GM21576 (cell line): ENCODE measurements at regions not wholly inside any gene's neighbourhood (a gene's known extent, or its start where the extent isn't known, plus 50 kb on each side); places are given as distances from the start of the nearest gene placed in this dataset.

Experiments used
- ATAC-seq: cut with Tn5 transposase; IDR thresholded peaks from one replicate; pipeline ENCODE4 v1.9.1; 2021; ENCODE audit warnings: mild to moderate bottlenecking, moderate library complexity; ENCODE audit not compliant: unreplicated experiment

DNA sequence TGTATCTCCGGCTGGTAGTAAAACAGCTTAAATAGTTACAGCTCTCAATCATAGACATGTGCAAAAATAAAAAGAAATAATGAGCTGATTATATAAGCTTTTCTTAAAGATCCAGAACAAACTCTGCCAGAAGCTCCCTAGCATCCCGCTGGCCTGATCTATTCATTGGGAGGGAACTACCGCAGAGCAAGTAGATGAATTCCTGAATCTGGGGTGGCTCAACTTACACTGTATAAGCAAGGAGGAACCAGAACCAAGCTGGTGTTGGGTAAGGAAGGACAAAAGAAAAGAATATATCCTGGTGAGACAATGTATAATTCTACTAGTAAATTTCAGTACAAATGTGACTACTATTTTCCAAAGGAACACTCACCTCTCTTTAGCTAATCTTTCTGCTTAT is 1122.2 kb downstream of the OLFM4 start:
- no peak for ATAC-seq

DNA sequence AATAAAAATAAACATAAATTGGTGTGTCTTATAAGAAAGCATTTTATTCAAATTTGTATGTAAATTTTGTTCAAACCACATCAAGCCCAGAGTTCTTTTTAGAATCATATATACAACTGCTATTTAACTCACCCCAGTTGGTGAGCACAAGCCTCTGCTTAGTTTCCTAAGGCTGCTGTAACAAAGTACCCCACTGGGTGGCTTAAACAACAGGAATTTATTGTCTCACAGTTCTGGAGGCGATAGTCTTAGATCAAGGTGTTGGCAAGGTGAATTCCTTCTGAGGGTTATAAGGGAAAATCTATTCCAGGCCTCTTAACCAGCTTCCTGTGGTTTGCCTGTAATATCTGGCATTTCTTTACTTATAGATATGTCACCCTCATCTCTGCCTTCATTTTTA is 1133.5 kb downstream of the OLFM4 start:
- ATAC-seq: no peak

DNA sequence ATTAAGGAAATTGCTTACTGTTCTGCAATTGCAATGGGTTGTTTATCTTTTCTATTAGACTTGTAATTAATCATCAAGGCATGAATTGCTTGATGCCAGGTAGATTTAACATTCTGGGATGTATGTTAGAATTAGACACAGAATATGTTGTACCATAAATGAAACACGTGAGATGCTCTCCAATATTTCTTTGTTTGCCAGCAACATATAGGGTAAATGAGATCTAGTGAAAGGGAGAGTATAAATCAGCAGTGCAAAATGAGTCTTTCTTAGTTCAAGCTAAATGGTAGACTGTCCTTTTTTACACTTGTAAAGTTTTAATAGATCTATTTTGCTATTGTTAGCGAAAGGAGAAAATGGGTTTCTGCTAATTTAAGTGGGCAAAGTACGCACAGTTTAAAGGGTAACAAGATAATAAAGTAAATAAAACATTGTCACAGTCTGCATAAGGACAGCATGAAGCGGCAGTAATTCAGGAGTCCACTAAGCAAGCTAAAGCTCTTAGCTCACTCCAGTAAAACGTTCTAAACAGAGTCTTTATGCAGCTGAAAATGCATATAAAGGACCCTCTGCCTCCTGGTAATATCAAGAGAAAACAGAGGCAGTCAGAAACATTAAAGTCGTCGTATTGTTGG is 1137.1 kb downstream of the OLFM4 start:
- no peak for ATAC-seq

DNA sequence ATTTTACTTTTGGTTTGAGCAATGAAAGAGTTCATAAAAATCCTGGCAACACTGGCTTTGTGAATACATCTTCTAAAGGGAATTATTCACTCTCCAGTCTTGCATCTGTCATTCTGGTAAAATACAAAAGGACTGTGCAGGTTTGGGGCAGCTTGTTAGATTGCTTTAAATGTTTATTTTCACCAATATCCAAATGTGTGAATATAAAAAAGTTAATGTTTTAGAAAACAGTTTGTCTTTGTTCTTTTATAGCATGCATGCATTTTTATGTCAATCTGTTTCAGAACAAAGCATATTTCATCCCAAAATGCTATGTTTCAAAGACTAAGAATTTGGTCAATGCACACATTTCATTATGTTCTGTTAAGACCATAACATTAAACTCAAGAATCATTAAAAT is 1145.4 kb downstream of the OLFM4 start:
- no peak for ATAC-seq

DNA sequence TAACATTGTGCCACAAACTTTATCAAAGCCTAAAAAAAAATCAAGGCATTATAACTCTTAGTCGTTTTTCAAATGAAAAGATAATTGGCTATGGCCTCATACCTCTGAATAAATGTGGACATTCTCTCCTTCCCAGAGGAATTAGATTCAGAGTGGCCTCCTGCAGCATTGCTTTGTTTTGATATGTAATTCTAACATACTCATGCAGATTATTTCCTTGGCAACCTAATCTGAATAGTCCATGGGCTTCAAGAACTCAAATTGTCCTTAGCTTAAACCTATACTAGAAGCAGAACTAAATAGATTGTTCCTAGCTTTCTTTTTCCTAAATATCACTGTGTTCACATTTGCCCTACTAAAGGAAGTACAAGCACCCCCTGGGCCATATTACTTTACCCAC is 1146.9 kb downstream of the OLFM4 start:
- no peak for ATAC-seq

DNA sequence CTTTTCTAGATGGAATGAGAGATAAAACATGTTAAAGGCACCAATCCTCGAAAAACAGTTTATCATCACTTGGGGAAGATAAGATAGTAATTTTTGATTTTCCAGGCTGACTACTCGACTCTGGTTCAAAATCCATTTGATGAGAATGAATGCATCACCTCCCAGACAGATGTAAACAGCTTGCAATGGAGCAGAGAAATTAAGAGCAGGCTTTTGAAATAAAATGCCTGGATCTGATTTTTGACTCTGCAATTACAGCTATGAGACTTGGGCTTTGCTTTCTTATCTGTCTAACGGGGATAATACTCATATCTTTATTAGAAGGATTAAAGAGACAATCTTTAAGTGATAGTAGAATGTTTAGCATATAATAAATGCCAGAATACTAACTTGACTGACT is 1148.9 kb downstream of the OLFM4 start:
- no peak for ATAC-seq

DNA sequence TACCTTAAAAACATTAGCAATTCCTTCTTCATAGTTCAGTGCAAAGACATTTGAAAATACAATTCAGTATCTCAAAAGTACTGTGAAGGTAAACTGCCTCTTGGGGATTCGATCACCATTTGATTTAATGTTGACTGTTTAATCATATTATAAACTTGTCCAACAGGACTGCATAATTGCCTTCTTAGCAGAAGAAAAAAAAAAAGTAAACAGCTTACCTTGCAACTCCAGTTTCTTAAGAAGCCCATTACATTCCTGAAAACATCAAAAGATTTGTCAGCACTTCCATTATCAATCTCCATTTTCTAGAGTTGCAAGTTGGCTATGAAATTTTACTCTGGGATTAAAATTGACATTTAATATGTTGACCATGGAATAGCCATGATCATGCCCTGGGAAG is 1154.6 kb downstream of the OLFM4 start:
- no peak for ATAC-seq

DNA sequence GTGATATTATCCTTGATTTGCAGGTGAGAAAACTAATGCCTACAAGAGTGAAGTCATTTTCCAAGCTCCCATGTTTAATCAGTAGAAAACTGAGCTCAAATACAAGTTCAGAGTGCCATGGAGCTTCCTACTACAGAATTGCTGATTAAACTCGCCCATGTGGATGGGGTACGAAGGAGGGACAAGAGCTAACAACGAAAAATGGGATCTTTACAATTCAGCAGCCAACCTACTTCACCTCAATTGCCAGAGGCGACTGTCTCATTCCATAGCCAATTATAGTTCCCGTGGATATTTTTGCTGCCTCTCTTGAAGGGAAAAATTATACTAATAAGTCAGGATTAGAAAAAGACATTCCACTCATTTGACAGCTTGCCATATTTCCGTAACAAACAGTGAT is 1155.1 kb downstream of the OLFM4 start:
- no peak for ATAC-seq

DNA sequence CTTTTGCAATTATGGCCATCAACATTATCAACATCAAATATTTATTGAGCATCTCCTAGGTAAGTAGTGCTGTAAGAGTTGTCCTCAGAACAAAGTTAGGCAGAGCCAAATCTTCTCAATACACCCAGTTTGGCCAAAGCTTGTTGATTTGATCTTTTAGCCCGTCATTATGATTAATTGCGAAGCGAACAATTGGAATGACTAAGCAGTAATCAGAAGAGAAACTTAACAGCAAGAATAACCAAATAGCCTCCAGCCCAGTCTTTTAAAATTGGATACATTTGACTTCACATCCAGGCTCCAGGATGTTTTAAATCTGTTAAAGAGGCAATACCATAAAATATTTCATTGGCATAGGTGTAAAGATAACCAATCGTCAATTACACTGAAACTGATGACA is 1156.0 kb downstream of the OLFM4 start:
- ATAC-seq: no peak

DNA sequence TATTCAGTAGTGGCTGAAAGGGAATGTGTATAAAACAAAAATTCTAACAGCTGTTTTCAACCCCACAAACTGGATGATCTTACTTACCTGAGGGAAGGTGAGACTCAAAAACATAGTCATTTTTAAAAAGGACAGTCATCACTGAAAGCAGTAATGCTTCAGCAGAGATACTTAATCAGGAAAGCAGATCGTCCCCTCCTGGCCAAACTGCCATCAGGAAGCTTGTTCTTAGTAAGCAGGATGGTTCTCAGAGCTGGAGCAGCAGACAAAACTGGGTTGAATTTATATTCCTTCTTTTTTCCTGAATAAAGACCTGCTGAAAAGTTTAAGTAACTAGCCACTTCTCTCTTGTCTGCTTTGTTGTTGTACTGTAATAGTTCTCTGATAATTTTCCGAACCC is 1156.5 kb downstream of the OLFM4 start:
- ATAC-seq: no peak

DNA sequence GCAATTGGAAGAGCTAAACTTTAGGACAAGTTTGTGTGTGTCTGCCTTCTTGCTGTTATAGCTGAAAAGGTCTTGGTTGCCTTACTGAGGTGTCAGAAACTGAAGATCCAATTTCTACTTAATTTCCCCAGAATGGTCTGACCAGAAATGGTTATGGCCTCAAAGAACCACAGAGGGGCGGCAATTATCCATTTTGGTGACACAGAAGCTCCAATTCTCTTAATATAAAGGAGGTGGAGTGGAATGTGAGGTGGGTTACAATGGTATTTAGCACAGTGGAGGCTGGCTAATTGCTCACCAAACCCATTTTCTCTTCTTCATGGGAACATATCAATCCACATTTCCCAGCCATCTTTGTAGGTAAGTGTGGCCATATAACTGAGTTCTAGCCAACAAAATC is 1157.2 kb downstream of the OLFM4 start:
- ATAC-seq: no peak

DNA sequence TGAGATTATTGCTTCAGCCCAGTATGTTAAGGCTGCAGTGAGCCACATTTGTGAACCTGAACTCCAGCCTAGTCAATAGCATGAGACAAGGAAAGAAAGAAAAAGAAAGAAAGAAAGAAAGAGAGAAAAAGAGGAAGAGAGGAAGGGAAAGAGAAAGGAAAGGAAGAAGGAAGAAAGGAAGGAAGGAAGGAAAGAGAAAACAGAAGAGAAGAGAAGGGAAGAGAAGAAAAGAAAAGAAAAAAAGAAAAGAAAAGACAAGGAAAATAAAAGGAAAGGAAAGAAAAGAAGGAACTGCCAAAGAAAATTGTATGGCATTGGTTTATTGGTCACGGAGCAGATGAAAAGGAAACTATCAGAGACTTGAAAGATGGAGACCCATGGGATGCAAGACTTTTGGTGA is 1158.8 kb downstream of the OLFM4 start:
- no peak for ATAC-seq

DNA sequence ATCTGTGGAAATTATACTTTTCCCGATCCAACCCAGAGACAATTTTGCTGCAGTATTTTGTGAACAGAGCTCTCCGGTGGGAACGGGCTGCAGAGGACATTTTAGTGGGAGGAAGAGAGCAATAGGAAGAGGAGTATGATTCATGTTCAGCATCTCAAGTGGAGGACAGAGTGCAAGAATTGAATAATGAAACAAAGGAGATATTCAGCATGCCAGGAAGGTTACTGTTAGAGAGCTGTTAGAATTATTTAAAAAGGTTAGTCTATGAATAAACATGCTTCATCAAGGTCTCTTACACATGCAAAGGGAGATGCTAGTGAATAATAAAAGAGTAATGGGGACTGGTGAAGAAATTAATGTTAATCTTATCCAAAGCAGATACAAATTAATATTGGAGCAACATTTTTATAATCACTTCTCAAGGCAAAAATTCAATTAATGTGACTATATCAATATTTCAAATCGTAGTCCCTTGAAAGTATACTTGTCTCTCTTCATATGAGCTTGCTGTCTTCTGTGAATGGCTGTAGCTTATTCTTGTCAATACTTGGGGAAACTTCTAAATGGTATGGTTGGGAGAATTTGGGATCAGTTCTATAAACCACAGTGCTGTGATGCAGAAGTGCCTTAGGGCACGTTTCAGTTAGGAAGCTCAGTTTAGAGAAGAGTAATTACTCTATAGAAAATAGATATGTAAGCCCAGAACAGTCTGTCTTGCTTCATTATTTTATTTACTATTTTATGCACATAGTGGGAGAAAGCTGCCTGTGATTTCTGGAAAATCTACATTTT is 1165.8 kb downstream of the OLFM4 start:
- no peak for ATAC-seq

DNA sequence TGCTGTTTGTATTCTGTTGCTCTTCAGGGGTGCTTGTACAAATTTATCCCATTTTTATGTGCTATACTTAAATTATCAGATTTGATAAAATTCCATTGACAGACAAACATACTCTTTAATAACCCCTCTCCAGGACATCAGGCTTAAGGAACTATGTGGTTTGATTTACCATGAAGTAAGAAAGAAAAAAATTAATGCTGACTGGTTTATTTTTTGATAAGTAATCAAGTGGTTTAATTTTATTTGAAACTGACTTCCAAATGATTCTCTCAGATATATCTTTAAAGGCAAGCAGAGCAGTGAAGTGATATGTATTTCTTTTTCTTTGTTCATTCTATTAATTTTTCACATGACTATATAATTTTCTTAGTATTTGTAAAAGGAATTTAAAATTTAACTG is 1168.1 kb downstream of the OLFM4 start:
- no peak for ATAC-seq

DNA sequence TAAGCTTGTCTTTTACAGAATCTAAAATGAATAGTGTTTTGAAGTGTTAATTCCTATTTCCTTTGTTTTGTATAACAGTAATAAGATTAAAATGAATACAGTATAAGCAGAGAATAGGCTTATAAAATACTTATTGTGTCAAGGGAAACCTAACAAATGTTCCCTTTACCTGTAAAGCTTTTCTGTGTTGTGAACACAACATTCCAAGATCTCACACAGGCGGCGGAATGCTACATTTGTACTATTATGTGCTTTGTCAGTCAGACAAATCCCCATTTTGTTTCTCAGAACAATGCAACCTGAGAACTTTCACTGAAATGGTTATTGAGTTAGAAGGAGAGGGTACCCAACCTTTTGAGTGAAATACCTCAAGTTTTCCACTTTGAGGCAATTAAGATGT is 1170.3 kb downstream of the OLFM4 start:
- ATAC-seq: no peak

DNA sequence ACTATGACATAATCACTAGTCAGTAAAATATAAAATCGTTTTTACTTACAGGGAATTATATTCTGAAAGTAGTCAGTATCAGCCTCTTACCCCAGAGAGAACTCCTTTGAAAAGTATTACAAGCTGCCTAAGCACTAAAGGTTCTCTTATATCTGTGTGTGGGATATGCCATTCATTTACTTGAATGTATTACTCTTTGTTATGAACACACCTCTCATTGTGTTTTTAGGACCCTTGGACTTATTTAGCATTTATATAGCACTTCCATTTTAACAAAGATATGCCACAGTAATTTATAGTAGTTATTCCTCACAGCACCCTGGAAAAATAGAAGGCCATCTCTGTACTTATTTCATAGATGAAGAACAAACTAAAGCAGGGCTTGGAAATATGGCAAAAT is 1178.0 kb downstream of the OLFM4 start:
- ATAC-seq: no peak

DNA sequence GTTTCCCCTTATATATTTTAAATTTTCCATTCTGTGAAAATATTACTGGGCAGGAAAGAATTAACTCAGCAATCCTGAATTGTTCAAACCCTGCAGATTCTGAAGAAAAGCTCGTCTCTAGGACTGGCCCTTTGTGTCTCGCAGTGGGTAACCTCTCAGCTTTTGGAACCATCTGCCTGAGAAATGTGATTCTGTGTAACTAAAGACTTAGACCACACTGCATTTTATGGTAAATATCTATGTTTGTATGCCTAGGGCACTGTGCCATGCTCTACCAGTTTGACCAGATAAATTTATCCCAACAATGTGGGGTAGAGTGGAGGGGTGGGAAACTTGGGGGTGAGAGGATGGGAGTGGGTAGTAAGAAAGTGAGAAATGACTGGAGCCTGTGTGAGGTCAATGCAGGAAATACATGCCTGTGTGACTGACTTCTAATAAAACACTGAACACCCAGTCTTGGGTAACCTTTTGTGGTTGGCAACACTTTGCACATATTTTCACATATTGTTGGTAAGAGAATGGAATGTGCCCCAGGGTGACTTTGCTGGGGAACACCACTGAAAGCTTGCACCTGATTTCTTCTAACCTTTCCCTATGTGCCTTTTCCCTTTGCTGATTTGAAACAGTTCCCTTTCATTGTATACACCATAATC is 1181.9 kb downstream of the OLFM4 start:
- no peak for ATAC-seq

DNA sequence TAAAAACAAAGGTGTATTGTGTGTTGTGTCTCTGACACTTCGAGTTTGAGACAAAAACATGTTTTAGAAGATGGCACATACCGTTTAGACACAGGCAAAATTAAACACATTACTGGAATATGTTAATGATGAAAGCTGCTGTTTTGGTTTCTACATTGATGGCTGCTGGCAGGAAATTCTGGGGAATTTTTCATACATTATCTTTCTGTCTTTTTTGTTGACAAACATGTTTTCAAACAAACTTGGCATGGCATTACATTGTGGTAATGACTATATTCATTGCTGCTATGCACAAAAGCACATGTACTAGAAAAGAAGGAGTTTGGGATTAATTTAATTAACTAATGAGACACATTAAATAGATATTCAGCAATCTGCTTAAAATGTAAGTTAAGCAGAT is 1187.6 kb downstream of the OLFM4 start:
- no peak for ATAC-seq

DNA sequence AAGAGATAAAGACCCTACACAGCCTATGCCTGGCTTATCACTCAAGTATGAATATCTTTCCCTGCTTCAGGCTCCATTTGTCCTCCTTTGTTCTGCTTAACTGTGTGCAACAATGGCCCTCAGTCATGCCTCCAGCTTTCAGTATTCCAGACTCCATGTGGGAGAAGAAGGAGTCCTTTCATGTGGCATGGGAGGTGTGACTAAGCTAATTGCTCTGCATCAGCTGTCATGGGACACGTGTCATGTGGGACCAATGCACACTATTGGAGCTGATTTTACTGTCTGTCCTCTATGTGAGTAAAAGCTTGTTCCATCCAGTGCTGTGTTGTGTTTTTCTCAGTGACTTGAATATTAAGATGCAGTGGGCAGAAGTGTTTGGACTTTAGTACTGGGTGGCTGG is 1198.3 kb downstream of the OLFM4 start:
- ATAC-seq: no peak

DNA sequence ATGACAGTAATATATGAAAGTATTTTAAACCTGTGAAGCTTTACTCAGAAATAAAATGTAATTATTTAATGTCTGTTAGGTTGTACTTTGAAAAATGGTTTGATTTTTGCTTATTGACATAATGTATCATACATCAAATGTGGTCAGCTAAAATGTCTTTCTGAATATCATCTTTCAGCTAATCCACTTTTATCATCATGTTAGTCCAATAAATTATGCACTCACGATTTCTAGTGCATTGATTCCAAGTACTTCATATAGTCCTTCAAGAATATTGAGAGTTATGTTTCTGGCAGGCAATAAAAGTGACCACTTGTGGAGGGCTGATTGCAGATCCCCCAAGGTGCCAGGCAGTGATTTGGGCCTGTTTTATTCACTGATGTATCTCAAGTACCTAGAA is 1204.1 kb downstream of the OLFM4 start:
- no peak for ATAC-seq

DNA sequence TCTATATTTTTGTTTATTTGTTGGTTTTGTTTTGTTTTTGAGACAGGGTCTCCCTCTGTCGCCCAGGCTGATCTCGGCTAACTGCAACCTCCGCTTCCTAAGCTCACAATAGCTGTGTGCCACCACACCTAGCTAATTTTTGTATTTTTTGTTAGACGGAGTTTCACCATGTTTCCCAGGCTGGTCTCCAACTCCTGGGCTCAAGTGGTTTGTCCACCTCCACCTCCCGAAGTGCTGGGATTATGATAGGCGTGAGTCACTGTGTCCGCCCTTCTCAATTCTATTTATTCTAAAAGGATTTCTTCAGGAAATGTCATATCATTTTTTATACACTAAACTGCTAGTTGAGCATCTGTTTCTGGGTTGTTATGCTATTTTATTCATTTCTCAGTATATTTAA is 1206.0 kb downstream of the OLFM4 start:
- ATAC-seq: no peak

DNA sequence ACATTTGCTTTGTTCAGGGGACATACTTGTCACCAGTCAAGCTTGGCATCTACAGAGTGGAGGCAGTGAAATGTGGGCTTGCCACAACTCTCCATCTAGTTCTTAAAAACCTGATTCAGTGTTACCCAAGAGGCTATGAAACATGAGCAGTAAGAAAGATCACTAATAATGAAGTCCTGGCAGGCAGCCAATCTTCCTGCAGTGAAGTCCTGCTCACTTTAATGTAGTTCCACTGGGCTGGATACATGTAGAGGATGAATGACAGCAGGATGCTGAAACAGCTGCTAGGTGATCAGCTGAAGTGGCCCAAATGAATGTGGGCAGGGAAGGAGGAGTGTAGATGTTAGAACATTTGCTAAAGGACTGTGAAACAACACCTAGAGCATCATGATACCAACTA is 1213.1 kb downstream of the OLFM4 start:
- ATAC-seq: no peak
